Osteoblast (primary cell): ENCODE measurements at regions not wholly inside any gene's neighbourhood (a gene's known extent, or its start where the extent isn't known, plus 50 kb on each side); places are given as distances from the start of the nearest gene placed in this dataset.
A peak's percentile ranks its signal among the peaks of the same experiment; 100 is the strongest.

Source experiments
- DNase-seq: peaks from one replicate; pipeline ENCODE4 v3.0.0; 2011; ENCODE audit warnings: low spot score, mixed read lengths; ENCODE audit not compliant: insufficient read length; ENCODE audit errors: missing footprints
- H2AFZ ChIP-seq: 2 replicates; pipeline ENCODE4 v1.6.0; 2011; ENCODE audit warnings: mild to moderate bottlenecking, low read length
- H3K27ac ChIP-seq: 2 replicates; pipeline ENCODE4 v1.5.1; 2011; ENCODE audit warnings: mild to moderate bottlenecking, low read depth, low read length, moderate library complexity
- H3K27me3 ChIP-seq: 2 replicates; pipeline ENCODE4 v1.6.0; 2012; ENCODE audit warnings: mild to moderate bottlenecking, control low read depth, inconsistent platforms, low read length, moderate library complexity; ENCODE audit not compliant: insufficient read depth
- H3K36me3 ChIP-seq: 2 replicates; pipeline ENCODE4 v1.5.1; 2011; ENCODE audit warnings: mild to moderate bottlenecking, low read length, control low read depth, moderate library complexity; ENCODE audit not compliant: insufficient read depth
- H3K4me1 ChIP-seq: 2 replicates; pipeline ENCODE4 v1.5.1; 2011; ENCODE audit warnings: mild to moderate bottlenecking, low read length, control low read depth, moderate library complexity; ENCODE audit not compliant: insufficient read depth
- H3K4me2 ChIP-seq: 2 replicates; pipeline ENCODE4 v1.6.0; 2011; ENCODE audit warnings: mild to moderate bottlenecking, low read length; ENCODE audit not compliant: insufficient read depth
- H3K4me3 ChIP-seq: fragments of 200-600 bp; sonication (generic); 3 replicates; pipeline ENCODE4 v1.5.1; 2012; ENCODE audit warnings: mild to moderate bottlenecking, low read length, inconsistent platforms; ENCODE audit not compliant: insufficient read depth
- H3K79me2 ChIP-seq: 2 replicates; pipeline ENCODE4 v1.6.0; 2012; ENCODE audit warnings: mild to moderate bottlenecking, low read length, control low read depth, inconsistent platforms; ENCODE audit not compliant: insufficient read depth
- H3K9me3 ChIP-seq: 2 replicates; pipeline ENCODE4 v1.5.1; 2011; ENCODE audit warnings: low read depth, low read length, control low read depth
- H4K20me1 ChIP-seq: 2 replicates; pipeline ENCODE4 v1.6.0; 2012; ENCODE audit warnings: mild to moderate bottlenecking, low read length, control low read depth; ENCODE audit not compliant: insufficient read depth
- CTCF ChIP-seq: IDR thresholded peaks from 2 replicates; pipeline ENCODE4 v1.5.1; 2011; ENCODE audit warnings: mild to moderate bottlenecking, low read depth, low read length, moderate library complexity; ENCODE audit errors: extremely low read depth

GRCh38 chr9:104980039-104980654, 52.2 kb upstream of the ABCA1 start:
- Histone ChIP-seq H3K79me2 (no peaks in the 10 kb centered on the region), H3K27me3 (no peaks in the 10 kb centered on the region), H4K20me1 (no peaks in the 10 kb centered on the region), H3K4me1 (peaks cover under 1% of the 10 kb centered on the region), H3K4me2 (no peak overlapping the region), H3K4me3 (no peak overlapping the region), H3K27ac (no peak overlapping the region), H3K9me3 (no peaks in the 10 kb centered on the region), H3K36me3 (no peaks in the 10 kb centered on the region), H2AFZ (peak overlapping the region; percentile 23)
- no peak for TF ChIP-seq CTCF
- DNase-seq, result peak; percentile 39

- no peak overlapping the region for H3K4me2 ChIP-seq
- H4K20me1 ChIP-seq, result no peaks in the 10 kb centered on the region
- no peak for DNase-seq
Observed at GRCh38 chr9:104981543-104982129, 53.7 kb upstream of the ABCA1 start.

GRCh38 chr9:104982543-104982942, 54.6 kb upstream of the ABCA1 start:
- Histone ChIP-seq H4K20me1 (no peaks in the 10 kb centered on the region), H3K27ac (no peak overlapping the region), H3K4me2 (no peak overlapping the region), H3K27me3 (no peaks in the 10 kb centered on the region), H3K4me3 (no peak overlapping the region), H3K36me3 (no peaks in the 10 kb centered on the region), H3K79me2 (no peaks in the 10 kb centered on the region), H2AFZ (no peak overlapping the region), H3K9me3 (no peaks in the 10 kb centered on the region), H3K4me1 (no peaks in the 10 kb centered on the region)
- DNase-seq, result no peak
- TF ChIP-seq CTCF, result no peak

More at GRCh38 chr9:104981543-104982129, 53.7 kb upstream of the ABCA1 start:
- no peaks in the 10 kb centered on the region for H3K79me2 ChIP-seq
- H3K4me3 ChIP-seq, result no peak overlapping the region
- H3K27ac ChIP-seq, result no peak overlapping the region
- no peaks in the 10 kb centered on the region for H3K27me3 ChIP-seq
- no peak for TF ChIP-seq CTCF
- H3K9me3 ChIP-seq, result no peaks in the 10 kb centered on the region
- no peaks in the 10 kb centered on the region for H3K4me1 ChIP-seq
- no peak overlapping the region for H2AFZ ChIP-seq
- H3K36me3 ChIP-seq, result no peaks in the 10 kb centered on the region

- peak overlapping the region; percentile 36 for H2AFZ ChIP-seq
Observed at GRCh38 chr9:104983491-104983890, 55.5 kb upstream of the ABCA1 start.

More at GRCh38 chr9:104983491-104983890, 55.5 kb upstream of the ABCA1 start:
- Histone ChIP-seq H3K4me3 (no peak overlapping the region), H3K4me2 (no peak overlapping the region), H3K27me3 (no peaks in the 10 kb centered on the region), H3K79me2 (no peaks in the 10 kb centered on the region), H3K9me3 (no peaks in the 10 kb centered on the region), H3K4me1 (no peaks in the 10 kb centered on the region), H3K27ac (no peak overlapping the region), H4K20me1 (no peaks in the 10 kb centered on the region), H3K36me3 (no peaks in the 10 kb centered on the region)
- peak; percentile 39 for DNase-seq
- TF ChIP-seq CTCF, result no peak
